HS-5 (cell line): ENCODE measurements at regions not wholly inside any gene's neighbourhood (a gene's known extent, or its start where the extent isn't known, plus 50 kb on each side); places are given as distances from the start of the nearest gene placed in this dataset.

Experiments used
- DNase-seq: peaks from one replicate; pipeline ENCODE4 v3.0.0-alpha.2; 2012; ENCODE audit warnings: low read depth

DNA sequence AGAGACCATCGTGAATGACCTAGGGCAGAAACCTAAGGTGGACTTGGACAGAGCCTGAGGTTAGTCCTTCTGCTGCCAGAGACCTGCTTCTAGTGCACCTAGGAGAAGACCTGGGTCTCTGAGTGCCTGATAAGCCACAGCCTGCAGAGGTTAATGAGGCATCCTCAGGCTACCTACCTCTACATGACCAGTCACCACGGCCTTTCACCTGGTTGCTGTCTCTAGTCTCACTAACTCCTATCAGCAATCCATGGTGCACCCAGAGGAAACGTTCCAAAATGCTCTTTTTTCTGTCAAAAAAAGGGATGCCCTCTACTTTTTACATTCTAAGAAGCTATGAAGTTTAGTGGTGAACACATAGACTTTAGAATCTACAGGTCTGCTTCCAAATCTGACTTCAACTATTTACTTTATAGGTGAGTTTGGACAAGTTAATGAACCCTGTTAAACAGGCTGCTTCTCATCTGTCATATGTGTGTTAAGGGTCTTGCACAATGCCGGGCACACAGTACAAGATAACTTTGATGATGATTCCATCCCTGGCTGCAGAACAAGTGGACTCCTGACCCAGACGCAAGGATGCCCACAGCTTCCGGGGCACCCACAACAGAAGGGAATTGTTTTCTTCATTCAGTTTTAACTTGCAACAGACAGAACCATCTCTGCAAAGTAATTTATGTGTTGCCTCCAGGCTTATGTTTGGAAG is 469.9 kb upstream of the CDH5 start:
- DNase-seq, result no peak

GRCh38 chr16:65895906-65896305 is 470.6 kb upstream of the CDH5 start:
- DNase-seq, result no peak

DNA sequence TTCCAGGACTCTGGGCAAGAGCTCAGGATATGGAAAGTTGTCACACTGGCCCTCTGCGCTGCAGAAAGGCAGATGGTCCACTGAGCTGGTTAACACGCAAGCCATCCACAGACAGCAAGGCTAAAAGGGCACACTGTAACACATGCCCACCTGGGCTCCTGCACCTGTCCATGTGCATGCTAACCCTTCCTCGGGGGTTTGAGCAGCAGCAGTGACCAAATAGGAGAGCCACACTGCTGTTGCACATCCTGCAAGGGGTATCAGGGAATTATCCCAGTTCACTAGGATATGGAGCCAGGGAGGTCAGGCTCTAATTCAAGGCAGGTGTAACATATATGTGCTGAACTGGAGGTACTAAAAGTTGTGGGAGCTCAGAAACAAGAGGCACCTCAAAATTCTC is 471.0 kb upstream of the CDH5 start:
- no peak for DNase-seq

- no peak for DNase-seq
These were observed 476.3 kb upstream of the CDH5 start for GRCh38 chr16:65890203-65890602.

DNA sequence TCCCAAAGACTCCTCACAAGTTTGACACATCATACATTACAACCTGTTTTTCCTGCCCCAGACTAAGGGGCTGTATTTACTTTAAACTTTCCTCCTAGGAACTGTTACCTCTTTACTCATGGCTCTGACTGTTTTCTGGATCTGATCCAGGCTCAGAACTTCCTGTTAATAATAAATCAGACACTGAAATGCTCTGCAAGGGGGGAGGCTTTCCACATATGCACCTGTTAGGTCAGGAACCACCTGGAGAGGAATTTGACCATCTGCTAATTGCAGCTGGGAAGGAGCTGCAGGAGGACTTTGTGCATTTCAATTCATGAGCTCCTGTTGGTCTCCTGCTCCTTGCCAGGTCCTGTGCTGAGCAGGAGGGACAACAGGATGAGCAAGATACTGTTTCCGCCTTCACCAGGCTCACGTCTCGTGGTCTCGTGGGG is 476.9 kb upstream of the CDH5 start:
- no peak for DNase-seq

DNA sequence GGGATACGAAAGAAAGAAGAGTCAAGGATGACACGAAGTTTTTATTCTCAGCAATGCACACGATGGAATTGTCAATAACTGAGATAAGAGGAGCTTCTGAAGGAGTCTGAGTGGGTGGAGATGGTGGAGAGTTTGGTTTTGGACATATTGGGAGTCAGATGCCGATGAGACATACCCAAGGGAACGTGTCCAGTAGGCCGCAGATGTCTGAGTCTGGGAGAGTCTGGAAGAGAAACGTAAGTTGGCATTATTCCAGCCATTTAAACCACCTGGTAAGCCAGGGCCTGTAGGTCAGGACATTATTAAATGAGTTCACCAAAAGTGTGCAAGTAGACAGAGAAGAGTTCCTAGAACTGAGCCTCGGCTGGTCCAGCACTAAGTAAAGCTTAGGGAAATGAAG is 478.3 kb upstream of the CDH5 start:
- DNase-seq, result no peak

DNA sequence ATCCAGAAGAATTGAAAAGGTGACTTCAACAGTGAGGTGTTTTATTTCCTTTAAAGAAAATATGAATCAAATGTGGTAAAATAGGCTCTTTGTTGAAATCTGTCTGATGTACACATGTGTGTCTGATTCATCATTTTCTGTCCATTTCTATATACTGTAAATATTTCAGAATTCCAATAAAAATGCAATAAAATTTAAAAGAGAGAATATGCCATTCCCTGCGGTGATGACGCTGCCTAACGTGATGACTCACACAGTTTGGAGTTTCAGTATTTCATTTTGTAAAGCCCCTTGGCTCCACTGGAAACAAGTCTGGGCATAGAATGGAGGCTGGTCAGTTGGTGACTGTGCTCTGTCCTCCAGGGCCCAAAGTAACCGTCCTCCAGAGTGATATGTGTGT is 482.5 kb upstream of the CDH5 start:
- peak; percentile 85 for DNase-seq

- no peak for DNase-seq
These were observed 488.1 kb upstream of the CDH5 start for GRCh38 chr16:65878347-65878746.

GRCh38 chr16:65876624-65877023 is 489.9 kb upstream of the CDH5 start:
- DNase-seq, result no peak

GRCh38 chr16:65876056-65876408 is 490.5 kb upstream of the CDH5 start:
- peak; percentile 37 for DNase-seq

DNA sequence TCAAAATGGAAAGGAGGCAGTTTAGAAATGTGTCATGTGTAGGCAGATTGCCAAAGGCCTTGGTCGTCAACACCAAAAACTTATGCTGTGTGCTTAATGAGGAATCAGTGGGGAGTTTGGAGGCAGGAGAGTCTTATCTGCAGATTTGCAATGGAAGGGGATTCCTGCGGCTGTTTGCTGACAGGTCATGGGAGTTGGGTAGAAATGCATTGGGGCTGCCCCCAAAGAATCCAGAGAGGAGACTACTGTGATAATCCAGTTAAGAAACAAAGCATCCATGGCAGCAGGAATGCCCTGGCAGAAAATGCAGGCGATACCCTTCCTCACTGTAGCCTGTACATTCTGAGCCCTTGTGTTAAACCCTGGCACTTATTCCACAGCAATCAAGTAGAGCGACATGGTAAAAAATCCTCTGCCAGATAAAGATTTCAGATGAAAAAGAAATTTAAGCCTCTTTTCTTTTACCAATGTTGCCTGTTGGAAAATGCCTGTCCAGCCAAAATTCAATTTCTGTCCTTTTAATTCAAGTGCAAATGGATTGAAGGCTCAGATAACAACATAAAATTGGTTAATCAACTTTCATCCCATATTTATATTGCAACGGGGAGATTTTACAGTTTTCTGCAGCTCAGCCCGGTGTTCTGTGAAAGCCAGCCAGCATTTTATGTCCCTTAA is 491.0 kb upstream of the CDH5 start:
- DNase-seq, result no peak

- no peak for DNase-seq
These were observed 497.2 kb upstream of the CDH5 start for GRCh38 chr16:65869261-65869660.

DNA sequence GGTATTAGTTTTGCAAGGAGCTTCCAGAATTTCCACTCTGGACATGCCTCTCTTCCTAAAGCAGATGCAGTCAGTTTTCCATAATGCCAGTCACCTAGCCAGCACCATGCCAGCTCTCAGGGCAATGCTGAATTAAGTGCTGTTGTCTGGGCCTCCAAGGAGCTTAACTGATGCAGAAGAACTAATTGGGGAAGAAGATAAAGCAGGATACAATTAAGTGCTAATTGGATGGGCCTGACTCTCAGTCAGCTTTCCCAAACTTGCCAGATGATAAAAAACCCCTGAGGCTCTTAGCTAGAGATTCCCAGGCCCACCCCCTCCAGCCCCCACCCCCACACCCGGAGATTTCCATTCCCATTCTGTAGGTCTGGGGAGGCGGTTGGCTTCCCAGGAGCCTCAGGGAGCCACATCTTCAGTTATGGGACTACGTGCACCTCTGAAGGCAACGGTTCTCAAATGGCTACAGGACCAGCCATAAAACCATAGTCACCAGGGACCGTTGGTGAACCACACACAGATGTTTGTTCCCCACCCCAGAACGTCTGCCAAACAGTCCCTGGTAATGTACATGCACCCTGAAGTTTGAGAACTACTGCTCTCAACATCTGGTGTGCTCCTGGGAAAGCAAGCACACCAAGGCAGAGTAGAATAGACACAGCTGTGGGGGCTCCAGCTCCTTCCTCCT is 499.1 kb upstream of the CDH5 start:
- no peak for DNase-seq

GRCh38 chr16:65863236-65863635 is 503.3 kb upstream of the CDH5 start:
- no peak for DNase-seq

DNA sequence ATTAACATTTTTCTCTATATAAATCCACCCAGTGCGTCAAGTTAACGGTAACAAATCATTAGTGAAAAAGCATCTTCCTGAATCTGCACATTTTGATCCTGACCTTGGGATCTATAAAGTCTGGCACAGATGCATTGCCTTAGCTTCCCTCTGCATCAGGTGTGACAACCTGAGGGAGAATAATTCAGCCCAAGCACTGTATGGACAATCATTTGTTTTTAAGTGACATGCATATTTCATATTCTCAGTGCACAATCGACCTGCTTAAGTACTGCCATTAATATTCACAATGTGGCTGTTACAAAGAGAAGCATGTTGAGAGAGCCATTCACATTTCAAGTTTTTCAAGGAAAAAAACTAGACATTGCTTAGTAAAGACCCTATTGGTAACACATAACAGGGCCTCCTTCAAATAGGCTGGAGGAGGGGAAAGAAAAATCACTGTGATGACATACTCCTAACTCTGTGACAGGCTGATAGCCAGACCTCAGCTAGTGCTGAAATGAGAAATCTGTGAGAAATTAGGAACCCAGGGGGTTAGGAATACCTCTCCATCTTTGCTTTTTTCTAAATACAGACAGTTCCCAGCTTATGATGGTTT is 505.3 kb upstream of the CDH5 start:
- DNase-seq, result no peak

GRCh38 chr16:65855171-65856145 is 511.0 kb upstream of the CDH5 start:
- DNase-seq, result no peak

DNA sequence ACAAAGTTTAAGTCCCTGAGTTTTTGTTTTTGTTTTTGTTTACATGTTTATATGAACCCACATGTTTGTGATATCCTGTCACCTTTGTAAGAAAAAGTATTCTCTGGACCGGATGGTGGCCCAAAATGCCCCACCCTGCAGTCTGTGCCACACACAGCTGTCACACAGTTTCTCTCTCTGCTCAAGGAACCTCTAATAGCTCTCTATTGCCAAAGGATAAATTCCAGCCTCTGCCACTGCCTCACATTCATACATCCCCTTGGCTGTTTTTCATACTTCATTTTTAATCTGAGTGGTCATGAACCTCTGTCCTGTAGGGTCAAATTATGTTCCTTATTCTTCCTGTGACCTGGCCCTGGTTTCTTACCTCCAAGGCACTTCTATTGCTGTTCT is 520.3 kb upstream of the CDH5 start:
- no peak for DNase-seq

DNA sequence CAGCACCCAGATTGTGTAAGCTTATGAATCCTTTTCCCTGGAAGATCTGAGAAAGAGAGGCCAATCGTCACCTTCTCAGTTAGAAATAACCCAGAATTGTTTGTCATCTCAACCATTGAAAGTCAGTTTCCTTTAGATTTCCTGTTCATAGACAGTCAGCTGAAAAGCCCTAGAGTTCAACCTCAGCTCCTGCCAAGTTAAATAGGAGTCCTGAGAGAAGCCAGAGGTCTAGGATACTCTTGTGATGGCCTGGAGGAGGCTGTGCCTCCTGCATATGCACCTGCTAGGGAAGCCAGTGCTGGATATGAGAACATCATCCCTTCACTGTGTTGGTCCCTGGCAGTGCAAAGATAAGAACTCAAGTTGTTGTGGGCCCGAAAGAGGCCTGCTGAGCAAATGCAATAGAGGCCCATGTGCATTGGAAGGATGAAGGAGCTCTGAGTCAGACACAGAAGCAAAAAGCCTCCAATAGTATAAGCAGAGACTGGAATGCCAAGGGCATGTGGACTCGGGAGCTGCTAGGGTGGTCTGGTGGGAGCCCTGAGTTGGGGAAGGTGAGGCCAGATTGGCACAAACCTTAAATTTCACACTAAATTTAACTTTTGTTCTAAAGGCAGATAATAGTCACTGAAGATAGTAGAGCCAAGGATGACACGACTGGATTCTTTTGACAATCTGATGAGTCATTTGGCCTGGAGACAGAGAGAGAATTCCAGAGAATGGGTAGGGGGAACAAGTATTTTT is 520.9 kb upstream of the CDH5 start:
- no peak for DNase-seq

GRCh38 chr16:65843941-65844340 is 522.5 kb upstream of the CDH5 start:
- no peak for DNase-seq

- DNase-seq, result no peak
These were observed 524.4 kb upstream of the CDH5 start for GRCh38 chr16:65842067-65842466.

GRCh38 chr16:65838001-65838400 is 528.5 kb upstream of the CDH5 start:
- no peak for DNase-seq
